Right ventricle myocardium superior (tissue), 1 donor: ENCODE measurements at regions not wholly inside any gene's neighbourhood (a gene's known extent, or its start where the extent isn't known, plus 50 kb on each side); places are given as distances from the start of the nearest gene placed in this dataset.

Experiments
- ATAC-seq: fragments of 200-7000 bp; cut with Tn5 transposase; one replicate; pipeline ENCODE4 v1.9.1; 2020; ENCODE audit warnings: mild to moderate bottlenecking; ENCODE audit not compliant: poor library complexity
- DNase-seq: peaks from one replicate; pipeline ENCODE4 v3.0.0-alpha.2; 2020
- intact Hi-C: fragments of 100-400 bp; cut with DNase I; formaldehyde crosslinking; loops from one replicate; pipeline ENCODE4 v1.11.2; 2022
- donor health status: DM: no; HTN: yes; CAD: no; lungs with severe emphysema.

- intact Hi-C loops: no loop called here
- ATAC-seq (no peak), DNase-seq (no peak)
Measured at GRCh38 chr2:7471185-7471584, 554.0 kb downstream of the RNF144A start.

- intact Hi-C loops: no loop called here
- DNase-seq (no peak), ATAC-seq (no peak)
Measured at GRCh38 chr2:7472465-7472864, 555.3 kb downstream of the RNF144A start.

DNA sequence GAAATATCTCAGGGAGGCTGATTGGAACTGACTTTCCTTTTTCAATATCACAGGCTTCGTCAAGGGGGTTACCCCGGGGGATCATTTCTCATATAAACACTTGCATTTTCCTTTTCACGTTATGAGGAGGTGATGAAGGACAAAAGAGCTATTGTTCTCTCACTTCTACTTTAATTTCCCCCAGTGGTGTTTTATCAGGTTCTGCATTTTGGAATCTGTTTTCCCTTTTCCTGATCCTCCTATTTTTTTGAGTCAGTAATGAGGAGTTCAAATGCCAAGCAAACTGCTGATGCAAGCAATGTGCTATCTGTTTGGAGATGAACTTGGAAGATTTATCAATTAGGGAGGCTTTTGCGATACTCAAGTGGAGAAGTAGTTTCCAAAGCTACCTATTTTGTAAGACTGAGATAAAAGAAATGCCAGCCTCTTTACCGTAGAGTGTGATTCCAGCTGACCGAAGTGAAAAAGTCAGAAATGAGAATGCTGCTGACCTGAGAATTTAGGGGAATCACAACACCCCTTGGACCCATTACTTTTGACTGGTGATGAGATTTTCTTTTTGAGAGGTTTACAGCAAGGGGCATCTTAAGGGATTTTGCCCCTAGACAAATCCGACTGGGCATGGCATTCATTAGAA is 556.0 kb downstream of the RNF144A start:
- DNase-seq: no peak
- intact Hi-C loops: no loop called here
- ATAC-seq: no peak

- ATAC-seq (no peak), DNase-seq (no peak)
- intact Hi-C loops: no loop called here
Measured at GRCh38 chr2:7476371-7476770, 559.2 kb downstream of the RNF144A start.

- ATAC-seq (no peak), DNase-seq (no peak)
- intact Hi-C loops: no loop called here
Measured at GRCh38 chr2:7479603-7480002, 562.4 kb downstream of the RNF144A start.

DNA sequence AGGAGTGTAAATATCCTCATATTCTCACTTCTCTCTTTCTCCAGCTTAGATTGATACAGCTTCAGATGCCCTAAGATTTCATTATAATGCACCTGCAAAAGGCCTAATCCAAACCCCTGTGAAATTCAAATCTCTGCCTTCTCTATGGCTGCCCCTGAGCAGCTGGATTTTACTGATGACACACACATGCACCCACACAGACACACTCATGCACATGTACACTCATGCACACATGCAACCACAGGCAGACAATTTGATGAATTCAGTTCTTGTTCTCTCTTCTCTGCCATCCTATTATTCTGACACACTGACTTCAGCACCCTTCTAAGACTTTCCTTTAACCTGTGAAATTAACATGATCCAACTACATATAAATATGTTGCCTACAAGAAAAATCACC is 563.2 kb downstream of the RNF144A start:
- ATAC-seq: no peak
- intact Hi-C loops: no loop called here

GRCh38 chr2:7490672-7491071 is 573.5 kb downstream of the RNF144A start:
- ATAC-seq (no peak), DNase-seq (no peak)
- intact Hi-C loops: no loop called here

More for the DNA sequence above, 563.2 kb downstream of the RNF144A start:
- DNase-seq: no peak

DNA sequence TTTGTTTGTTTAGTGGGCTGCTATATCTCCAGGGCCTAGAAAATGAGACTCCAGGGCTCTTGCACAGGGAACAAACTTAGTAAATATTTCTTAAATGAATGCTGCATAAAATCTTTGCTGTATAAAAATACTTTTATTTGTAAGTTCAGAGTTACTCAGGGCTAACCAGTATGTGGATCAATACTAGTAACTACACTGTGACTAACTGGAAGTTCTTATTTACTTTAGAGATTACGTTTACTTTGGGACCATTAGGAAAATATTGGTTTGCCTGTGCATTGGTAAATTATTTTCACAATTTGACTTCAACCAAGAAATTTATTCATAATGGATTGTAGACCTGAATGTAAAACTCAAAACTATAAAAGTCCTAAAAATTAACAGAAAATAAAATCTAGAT is 575.5 kb downstream of the RNF144A start:
- intact Hi-C loops: no loop called here
- no peak for ATAC-seq
- DNase-seq: no peak

GRCh38 chr2:7497178-7497577 is 580.0 kb downstream of the RNF144A start:
- intact Hi-C loops: no loop called here
- no peak for DNase-seq
- ATAC-seq: no peak

DNA sequence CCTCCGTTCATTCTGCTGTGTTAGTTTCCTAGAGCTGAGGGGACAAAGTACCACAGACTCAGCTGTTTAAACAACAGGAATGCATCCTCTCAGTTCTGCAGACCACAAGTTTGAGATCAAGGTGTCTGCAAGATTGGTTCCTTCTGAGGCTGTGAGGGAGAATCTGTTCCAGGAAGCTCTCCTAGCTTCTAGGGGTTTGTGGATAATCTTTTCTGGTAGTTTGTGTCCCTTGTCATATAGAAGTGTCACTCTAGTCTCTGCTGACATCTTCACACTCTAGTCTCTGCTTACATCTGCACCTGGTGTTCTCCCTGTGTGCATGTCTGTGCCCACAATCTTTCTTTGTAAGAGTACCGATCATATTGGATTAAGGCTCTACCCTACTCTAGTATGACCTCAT is 581.8 kb downstream of the RNF144A start:
- ATAC-seq (no peak), DNase-seq (no peak)
- intact Hi-C loops: no loop called here

- intact Hi-C loops: no loop called here
- ATAC-seq: no peak
- no peak for DNase-seq
Measured at GRCh38 chr2:7502336-7502735, 585.1 kb downstream of the RNF144A start.

DNA sequence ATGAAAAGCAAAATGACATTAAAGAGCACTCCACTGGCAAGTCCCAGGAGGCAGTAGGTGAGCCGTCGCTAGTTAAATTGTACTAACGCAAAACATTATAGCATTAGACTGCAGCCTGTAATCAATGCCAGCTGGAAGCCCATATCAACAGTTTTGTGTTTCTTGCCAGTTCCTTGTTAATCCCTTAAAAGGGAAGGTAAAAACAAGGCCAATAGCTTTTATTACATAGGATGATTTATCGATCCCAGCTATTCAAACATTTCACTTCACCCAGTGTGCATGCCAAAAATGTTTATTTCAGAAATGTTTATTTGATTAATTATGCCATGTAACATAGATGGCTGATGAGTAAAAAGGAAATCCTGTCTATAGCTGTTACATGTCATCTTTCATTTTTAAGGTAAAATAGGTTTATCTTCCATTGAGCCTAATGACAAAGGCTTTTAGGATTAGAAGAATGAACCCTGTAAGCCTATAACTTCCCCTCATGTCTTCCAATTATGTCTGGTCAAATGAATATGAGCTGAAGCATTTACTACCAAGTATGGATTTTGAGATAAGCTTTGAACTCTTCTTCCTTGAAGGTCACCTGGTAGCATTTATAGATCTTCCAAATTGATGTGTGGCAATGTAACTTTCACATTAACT is 591.2 kb downstream of the RNF144A start:
- DNase-seq (no peak), ATAC-seq (no peak)
- intact Hi-C loops: no loop called here

- DNase-seq (no peak), ATAC-seq (no peak)
- intact Hi-C loops: no loop called here
Measured at GRCh38 chr2:7510353-7510752, 593.1 kb downstream of the RNF144A start.

DNA sequence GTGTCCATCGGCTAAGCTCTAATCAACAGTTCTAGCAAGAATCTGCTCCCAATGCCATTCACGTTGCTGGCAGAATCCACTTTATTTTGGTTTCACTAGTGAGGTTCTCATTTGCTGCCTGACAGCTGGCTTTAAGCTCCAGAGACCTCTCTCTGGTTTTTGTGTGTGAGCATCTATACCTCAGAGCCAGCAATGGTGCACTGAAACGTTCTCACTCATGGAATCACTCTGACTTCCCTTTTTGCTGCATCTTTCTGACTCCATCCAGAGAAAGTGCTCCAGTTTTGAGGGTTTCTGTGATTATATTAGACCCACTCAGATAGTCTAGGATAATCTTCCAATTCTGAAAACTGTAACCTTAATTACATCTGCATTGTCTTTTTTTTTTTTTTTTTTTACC is 596.6 kb downstream of the RNF144A start:
- no peak for DNase-seq
- intact Hi-C loops: no loop called here
- no peak for ATAC-seq

- DNase-seq (no peak), ATAC-seq (no peak)
- intact Hi-C loops: no loop called here
Measured at GRCh38 chr2:7515327-7515726, 598.1 kb downstream of the RNF144A start.

DNA sequence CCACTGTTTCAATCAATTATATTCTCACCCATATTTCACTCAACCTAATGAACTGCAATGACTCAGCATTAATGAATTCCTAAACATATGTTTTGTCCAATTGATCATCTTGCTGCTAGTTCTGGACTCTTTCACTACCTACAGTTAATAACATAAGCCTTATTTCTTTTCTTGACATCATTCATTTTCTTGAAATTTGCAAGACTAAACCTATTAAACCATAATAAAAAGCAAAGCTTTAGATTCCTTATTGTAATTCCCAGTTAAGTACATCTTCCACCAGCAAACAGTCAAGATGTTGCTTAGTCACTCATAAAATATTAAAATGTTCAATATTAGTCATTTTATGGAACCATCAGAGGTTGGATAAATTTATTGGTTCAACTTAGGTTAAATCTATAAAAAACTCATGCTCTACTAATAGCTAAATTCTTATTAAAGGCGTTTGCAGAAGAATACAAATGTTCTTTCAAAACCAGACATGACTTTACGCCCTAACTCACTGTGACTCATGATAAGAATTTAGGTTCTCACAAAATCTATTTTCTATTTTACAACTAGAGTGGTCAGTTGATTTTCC is 599.4 kb downstream of the RNF144A start:
- intact Hi-C loops: no loop called here
- ATAC-seq: no peak
- DNase-seq: no peak

DNA sequence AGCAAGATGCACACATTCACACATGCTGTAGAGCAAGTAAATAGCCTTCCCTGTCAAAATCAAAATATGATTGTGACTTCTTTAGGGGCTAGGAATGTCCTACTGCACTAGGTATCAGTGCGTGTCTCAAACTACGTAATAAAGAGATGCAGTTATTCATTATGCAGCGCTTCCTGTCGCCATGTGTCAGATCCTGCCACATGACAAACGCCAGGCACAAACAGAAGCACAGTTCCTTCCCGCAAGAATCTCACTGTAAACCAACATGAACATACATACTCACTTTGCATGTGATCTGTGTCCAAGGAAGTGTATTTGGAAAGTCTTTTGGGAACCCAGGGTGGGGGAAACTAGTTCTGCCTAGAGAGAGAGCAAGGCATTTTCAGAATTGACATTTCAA is 599.9 kb downstream of the RNF144A start:
- intact Hi-C loops: no loop called here
- no peak for DNase-seq
- no peak for ATAC-seq

DNA sequence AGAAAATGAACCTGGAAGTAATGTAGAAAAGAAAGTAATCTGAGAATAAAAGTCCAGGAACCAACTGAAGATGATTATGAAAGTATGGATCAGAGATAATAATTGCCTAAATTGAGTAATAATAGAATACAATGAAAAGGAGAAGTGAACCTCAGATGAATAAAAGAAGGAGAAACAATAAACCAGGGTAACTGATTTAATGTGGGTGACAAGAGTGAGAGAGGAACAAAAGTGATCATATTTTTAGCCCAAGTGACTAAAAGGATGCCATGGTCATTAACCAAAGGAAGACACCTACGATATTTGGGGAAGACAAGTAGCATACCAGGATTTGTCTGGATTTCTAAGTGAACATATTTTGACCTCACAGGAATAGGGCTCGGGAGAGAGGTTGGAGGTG is 600.6 kb downstream of the RNF144A start:
- DNase-seq: no peak
- intact Hi-C loops: no loop called here
- no peak for ATAC-seq

DNA sequence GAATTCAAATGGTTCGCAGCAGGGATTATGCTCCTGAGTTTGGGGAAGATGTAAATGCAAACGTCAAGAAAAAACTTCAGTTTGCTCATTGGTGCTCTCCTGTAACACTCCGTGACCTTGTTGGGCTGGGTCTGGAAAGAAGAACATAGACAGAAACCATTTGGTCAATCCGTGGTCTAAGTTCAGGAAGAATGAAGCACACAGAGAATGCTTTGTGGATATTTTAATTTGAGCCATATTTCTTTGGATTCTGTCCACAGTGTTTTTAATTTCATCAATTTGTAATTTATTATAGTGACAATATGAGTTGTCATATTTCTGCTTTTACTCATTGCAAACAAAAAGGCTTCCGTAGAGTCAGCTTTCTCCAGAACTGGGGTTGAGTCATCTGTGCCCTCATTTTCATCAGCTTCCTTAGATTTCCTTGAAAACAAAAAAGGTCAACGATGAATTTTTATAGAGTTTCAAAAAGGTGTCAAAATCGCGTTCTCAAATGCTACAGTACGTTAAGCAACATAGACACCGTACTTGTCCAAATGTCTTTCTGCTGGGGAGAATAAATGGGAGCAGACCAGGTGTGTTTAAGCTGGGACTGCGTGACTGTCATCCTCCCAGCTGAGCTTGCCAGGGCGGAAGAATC is 606.4 kb downstream of the RNF144A start:
- DNase-seq (no peak), ATAC-seq (no peak)
- intact Hi-C loops: no loop called here

DNA sequence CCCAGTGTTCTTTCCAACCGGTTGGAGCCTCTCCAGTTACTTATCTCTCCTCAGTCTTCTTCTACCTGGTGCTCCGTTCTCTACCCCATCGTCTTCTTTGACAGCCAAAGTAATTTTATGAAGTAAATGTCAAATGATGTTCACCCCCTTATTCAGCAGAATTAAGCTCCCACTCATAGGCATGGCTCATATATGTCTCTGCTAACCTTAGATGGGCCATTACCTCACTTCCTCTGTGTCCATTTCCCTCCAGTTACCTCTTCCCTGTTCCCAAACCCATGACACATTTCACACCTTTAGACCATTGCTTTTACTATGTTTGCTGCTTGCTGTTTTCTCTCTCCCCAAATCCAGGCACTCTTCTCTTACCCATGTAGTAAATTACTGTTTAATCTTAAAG is 607.0 kb downstream of the RNF144A start:
- no peak for DNase-seq
- no peak for ATAC-seq
- intact Hi-C loops: no loop called here
